ENCODE measurements at regions not wholly inside any gene's neighbourhood (a gene's known extent, or its start where the extent isn't known, plus 50 kb on each side); places are given as distances from the start of the nearest gene placed in this dataset.
A peak's percentile ranks its signal among the peaks of the same experiment; 100 is the strongest.

DNA sequence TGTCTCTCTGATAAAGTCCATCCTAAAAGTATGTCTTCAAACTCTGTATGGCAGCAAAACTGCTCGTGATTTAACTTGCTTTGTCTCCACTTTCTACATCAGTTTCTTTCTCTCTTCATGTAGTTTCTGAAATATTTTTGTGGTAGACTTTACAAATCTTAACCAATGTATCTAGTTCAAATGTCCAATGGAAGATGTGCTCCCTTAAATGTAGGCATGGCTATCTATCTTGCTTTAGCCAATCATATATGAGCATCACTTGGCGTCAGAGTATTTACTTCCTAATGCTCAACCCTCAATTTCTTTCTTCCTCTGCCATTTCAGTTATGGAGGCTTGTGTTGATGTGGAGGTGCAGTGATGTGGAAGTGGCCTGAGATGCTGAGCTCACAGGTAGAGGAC, 206.1 kb upstream of the ZNF608 start:
- Histone ChIP-seq H3K9me3 (ENCODE audit: control insufficient read depth, insufficient read depth, low read length) (no peaks in the 10 kb centered on the region), H3K4me1 (ENCODE audit: control insufficient read depth, insufficient read depth, low read length) (peaks cover 10% of the 10 kb centered on the region), H3K27ac (ENCODE audit: low read length) (no peak overlapping the region), H3K4me3 (ENCODE audit: low read length) (no peak overlapping the region), H3K27me3 (ENCODE audit: control insufficient read depth, insufficient read depth, low read length) (no peaks in the 10 kb centered on the region), H3K36me3 (ENCODE audit: control insufficient read depth, insufficient read depth, low read length) (no peaks in the 10 kb centered on the region)
- peak overlapping the region; percentile 68 to 80 for H3K27ac Mint-ChIP-seq
- DNase-seq: no peak
- H3K27me3 Mint-ChIP-seq (ENCODE audit: low read depth in 2 of 2): no peaks in the 10 kb centered on the region
- no CpG with 5 or more reads among the region's 2 CpGs for WGBS (ENCODE audit: insufficient coverage)
- peaks cover 17 to 18% of the 10 kb centered on the region in 2 donors for H3K4me1 Mint-ChIP-seq
- TF ChIP-seq, protein P1, sequence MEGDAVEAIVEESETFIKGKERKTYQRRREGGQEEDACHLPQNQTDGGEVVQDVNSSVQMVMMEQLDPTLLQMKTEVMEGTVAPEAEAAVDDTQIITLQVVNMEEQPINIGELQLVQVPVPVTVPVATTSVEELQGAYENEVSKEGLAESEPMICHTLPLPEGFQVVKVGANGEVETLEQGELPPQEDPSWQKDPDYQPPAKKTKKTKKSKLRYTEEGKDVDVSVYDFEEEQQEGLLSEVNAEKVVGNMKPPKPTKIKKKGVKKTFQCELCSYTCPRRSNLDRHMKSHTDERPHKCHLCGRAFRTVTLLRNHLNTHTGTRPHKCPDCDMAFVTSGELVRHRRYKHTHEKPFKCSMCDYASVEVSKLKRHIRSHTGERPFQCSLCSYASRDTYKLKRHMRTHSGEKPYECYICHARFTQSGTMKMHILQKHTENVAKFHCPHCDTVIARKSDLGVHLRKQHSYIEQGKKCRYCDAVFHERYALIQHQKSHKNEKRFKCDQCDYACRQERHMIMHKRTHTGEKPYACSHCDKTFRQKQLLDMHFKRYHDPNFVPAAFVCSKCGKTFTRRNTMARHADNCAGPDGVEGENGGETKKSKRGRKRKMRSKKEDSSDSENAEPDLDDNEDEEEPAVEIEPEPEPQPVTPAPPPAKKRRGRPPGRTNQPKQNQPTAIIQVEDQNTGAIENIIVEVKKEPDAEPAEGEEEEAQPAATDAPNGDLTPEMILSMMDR (IDR thresholded peaks at IDR 0.05): no peak
- peak overlapping the region; percentile 56 for H3K4me3 Mint-ChIP-seq
- intact Hi-C loops (cut with micrococcal nuclease): no loop called here
- no peaks in the 10 kb centered on the region for H3K9me3 Mint-ChIP-seq
- ATAC-seq: no peak
- H3K36me3 Mint-ChIP-seq: no peaks in the 10 kb centered on the region

DNA sequence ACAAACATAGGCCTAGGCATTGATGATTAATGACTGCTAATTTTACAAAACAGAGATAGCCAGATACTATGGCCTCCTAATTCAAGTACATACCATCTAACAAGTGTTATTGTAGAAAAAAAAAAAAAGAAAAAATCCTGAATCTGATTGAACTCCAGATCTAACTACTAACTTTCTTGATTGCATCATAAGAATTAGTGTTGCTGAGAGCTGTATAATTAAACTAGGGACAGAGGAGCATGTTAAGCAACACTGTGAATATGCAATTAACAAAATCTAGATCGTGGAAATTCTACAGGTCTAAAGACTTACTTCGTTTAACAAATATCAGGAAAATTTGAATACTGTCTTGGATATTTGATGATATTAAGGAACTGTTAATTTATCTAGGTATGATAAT, 208.3 kb upstream of the ZNF608 start:
- Mint-ChIP-seq H3K27me3 (ENCODE audit: low read depth in 2 of 2) (no peaks in the 10 kb centered on the region), H3K4me1 (peaks cover 12 to 18% of the 10 kb centered on the region in 2 donors), H3K9me3 (no peaks in the 10 kb centered on the region), H3K4me3 (no peak overlapping the region), H3K36me3 (no peaks in the 10 kb centered on the region), H3K27ac (no peak overlapping the region)
- whole genome bisulfite sequencing (ENCODE audit: insufficient coverage): 100% methylated on average over 1 of the region's 2 CpGs
- Histone ChIP-seq H3K27ac (ENCODE audit: low read length) (no peak overlapping the region), H3K9me3 (ENCODE audit: control insufficient read depth, insufficient read depth, low read length) (no peaks in the 10 kb centered on the region), H3K36me3 (ENCODE audit: control insufficient read depth, insufficient read depth, low read length) (no peaks in the 10 kb centered on the region), H3K4me3 (ENCODE audit: low read length) (no peak overlapping the region), H3K4me1 (ENCODE audit: control insufficient read depth, insufficient read depth, low read length) (peaks cover 10% of the 10 kb centered on the region), H3K27me3 (ENCODE audit: control insufficient read depth, insufficient read depth, low read length) (no peaks in the 10 kb centered on the region)
- intact Hi-C loops (cut with micrococcal nuclease): no loop called here
- no peak for ATAC-seq
- DNase-seq: no peak
- TF ChIP-seq, protein P1 (IDR thresholded peaks at IDR 0.05): no peak

- 100% methylated on average over 1 of the region's 1 CpG for WGBS (ENCODE audit: insufficient coverage)
- H3K27me3 Mint-ChIP-seq (ENCODE audit: low read depth in 2 of 2): peaks cover 0 to 2% of the 10 kb centered on the region in 2 donors
- DNase-seq (no peak), ATAC-seq (no peak)
- Histone ChIP-seq H3K4me1 (ENCODE audit: control insufficient read depth, insufficient read depth, low read length) (peaks cover 10% of the 10 kb centered on the region), H3K4me3 (ENCODE audit: low read length) (no peak overlapping the region), H3K27me3 (ENCODE audit: control insufficient read depth, insufficient read depth, low read length) (no peaks in the 10 kb centered on the region), H3K36me3 (ENCODE audit: control insufficient read depth, insufficient read depth, low read length) (no peaks in the 10 kb centered on the region), H3K9me3 (ENCODE audit: control insufficient read depth, insufficient read depth, low read length) (no peaks in the 10 kb centered on the region), H3K27ac (ENCODE audit: low read length) (no peak overlapping the region)
- H3K9me3 Mint-ChIP-seq: no peaks in the 10 kb centered on the region
- peaks cover 14 to 18% of the 10 kb centered on the region in 2 donors for H3K4me1 Mint-ChIP-seq
- TF ChIP-seq, protein P1 (IDR thresholded peaks at IDR 0.05): no peak
- no peaks in the 10 kb centered on the region for H3K36me3 Mint-ChIP-seq
- intact Hi-C loops (cut with micrococcal nuclease): no loop called here
- H3K4me3 Mint-ChIP-seq: no peak overlapping the region
- no peak overlapping the region for H3K27ac Mint-ChIP-seq
Observed at GRCh38 chr5:124956471-124957029, 210.1 kb upstream of the ZNF608 start.

DNA sequence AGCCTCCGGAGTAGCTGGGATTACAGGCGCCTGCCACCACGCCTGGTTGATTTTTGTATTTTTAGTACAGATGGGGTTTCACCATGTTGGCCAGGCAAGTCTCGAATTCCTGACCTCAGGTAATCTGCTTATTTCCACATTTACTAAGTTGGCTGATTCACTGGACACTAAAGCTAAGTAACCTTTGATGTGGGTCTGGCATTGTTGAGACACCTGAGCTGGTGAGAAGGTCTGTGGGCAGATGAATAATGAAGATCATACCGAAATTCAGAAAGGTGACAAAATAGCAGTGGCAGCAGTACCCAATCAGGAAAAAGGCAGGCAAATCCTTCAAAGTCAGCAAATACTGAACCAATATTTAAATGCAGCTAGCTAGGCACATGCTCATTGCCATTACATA, 210.6 kb upstream of the ZNF608 start:
- H3K4me1 Mint-ChIP-seq: peaks cover 11 to 16% of the 10 kb centered on the region in 2 donors

More for the DNA sequence above, 210.6 kb upstream of the ZNF608 start:
- H3K4me1 ChIP-seq (ENCODE audit: control insufficient read depth, insufficient read depth, low read length): peaks cover 6% of the 10 kb centered on the region
- intact Hi-C loops (cut with micrococcal nuclease): no loop called here
- H3K9me3 ChIP-seq (ENCODE audit: control insufficient read depth, insufficient read depth, low read length): no peaks in the 10 kb centered on the region
- no peak overlapping the region for H3K27ac ChIP-seq (ENCODE audit: low read length)
- DNase-seq (no peak), ATAC-seq (no peak)
- H3K4me3 ChIP-seq (ENCODE audit: low read length): no peak overlapping the region
- Mint-ChIP-seq H3K27me3 (ENCODE audit: low read depth in 2 of 2) (peaks cover 0 to 2% of the 10 kb centered on the region in 2 donors), H3K27ac (no peak overlapping the region), H3K9me3 (no peaks in the 10 kb centered on the region), H3K36me3 (no peaks in the 10 kb centered on the region), H3K4me3 (no peak overlapping the region)
- 77% methylated on average over 5 of the region's 5 CpGs for WGBS (ENCODE audit: insufficient coverage)
- TF ChIP-seq, protein P1 (IDR thresholded peaks at IDR 0.05): no peak
- no peaks in the 10 kb centered on the region for H3K36me3 ChIP-seq (ENCODE audit: control insufficient read depth, insufficient read depth, low read length)
- no peaks in the 10 kb centered on the region for H3K27me3 ChIP-seq (ENCODE audit: control insufficient read depth, insufficient read depth, low read length)

Measured in natural killer cell (primary cell).